GM12878 (cell line): ENCODE measurements at regions not wholly inside any gene's neighbourhood (a gene's known extent, or its start where the extent isn't known, plus 50 kb on each side); places are given as distances from the start of the nearest gene placed in this dataset.

Experiments used
- ATAC-seq: fragments of 200-7000 bp; cut with Tn5 transposase; 3 replicates; pipeline ENCODE4 v1.9.1; 2020; ENCODE audit warnings: mild to moderate bottlenecking, moderate library complexity
- BruUV-seq: library from RNA; stranded (reverse); fragments of 400-500 nt; replicated peaks from 2 replicates; lab custom pipeline; 2021; lab: Mats Ljungman, UMichigan
- CTCF ChIA-PET: fragments of 300-600 bp; sonication (Branson Sonifier 250); formaldehyde crosslinking; extraction: SDS; loops from one replicate; lab custom pipeline; 2021; ENCODE audit warnings: inconsistent platforms; lab: Yijun Ruan, JAX
- POLR2A ChIA-PET: fragments of 350-600 bp; formaldehyde crosslinking; extraction: SDS; loops from one replicate; lab custom pipeline; 2021; ENCODE audit warnings: inconsistent platforms; lab: Charles Lee
- RAD21 ChIA-PET: fragments of 300-600 bp; sonication (Branson Sonifier 250); formaldehyde crosslinking; loops from one replicate; lab custom pipeline; 2023; ENCODE audit warnings: antibody characterized with exemption; ENCODE audit not compliant: unreplicated experiment; lab: Charles Lee
- SMC1A ChIA-PET: fragments of 300-600 bp; sonication (Branson Sonifier 250); formaldehyde crosslinking; loops from one replicate; lab custom pipeline; 2023; ENCODE audit not compliant: unreplicated experiment, uncharacterized antibody; lab: Charles Lee
- DNase-seq: peaks from one replicate; pipeline ENCODE4 v3.0.0-alpha.2; 2011; ENCODE audit warnings: low read depth, low spot score
- FAIRE-seq: peaks from 3 replicates; lab custom pipeline; 2011; peaks lifted over from hg19 to GRCh38; lab: Jason Lieb, UNC
- H2AFZ ChIP-seq: 2 replicates; pipeline ENCODE4 v1.6.0; 2011; ENCODE audit warnings: low read depth, low read length, control low read depth; ENCODE audit not compliant: control insufficient read depth
- H3K27ac ChIP-seq: 2 replicates; pipeline ENCODE4 v1.5.1; 2011; ENCODE audit warnings: control low read depth; ENCODE audit not compliant: control insufficient read depth, insufficient read depth
- H3K27me3 ChIP-seq, 2 experiments: replicated peaks in 1 of 2; 2 replicates each; pipeline versions ENCODE4 v1.6.0 to v1.6.1; 2011; ENCODE audit warnings: low read length in 1 of 2; ENCODE audit not compliant: control insufficient read depth in 2 of 2, insufficient read depth in 2 of 2
- H3K36me3 ChIP-seq, 2 experiments: 2 replicates each; pipeline ENCODE4 v1.5.1; 2011; ENCODE audit warnings: low read length in 1 of 2; ENCODE audit not compliant: control insufficient read depth in 2 of 2, insufficient read depth in 2 of 2
- H3K4me1 ChIP-seq: 2 replicates; pipeline ENCODE4 v1.6.1; 2011; ENCODE audit warnings: mild to moderate bottlenecking, low read length, moderate library complexity, mixed read lengths; ENCODE audit not compliant: control insufficient read depth, insufficient read depth
- H3K4me2 ChIP-seq: 2 replicates; pipeline ENCODE4 v1.6.0; 2011; ENCODE audit warnings: control low read depth; ENCODE audit not compliant: control insufficient read depth, insufficient read depth
- H3K4me3 ChIP-seq: fragments of 200-600 bp; sonication (generic); 2 replicates; pipeline ENCODE4 v1.5.1; 2016
- H3K79me2 ChIP-seq: 2 replicates; pipeline ENCODE4 v1.6.0; 2011; ENCODE audit warnings: low read length; ENCODE audit not compliant: control insufficient read depth, insufficient read depth
- H3K9ac ChIP-seq: 2 replicates; pipeline ENCODE4 v1.8.0; 2011; ENCODE audit warnings: low read length, control low read depth, mixed read lengths; ENCODE audit not compliant: control insufficient read depth, insufficient read depth
- H3K9me3 ChIP-seq: replicated peaks from 3 replicates; pipeline ENCODE4 v1.5.1; 2011; ENCODE audit warnings: mild to moderate bottlenecking, low read length; ENCODE audit not compliant: control insufficient read depth, insufficient read depth
- H4K20me1 ChIP-seq: 2 replicates; pipeline ENCODE4 v1.6.0; 2011; ENCODE audit not compliant: control insufficient read depth, insufficient read depth
- BRCA1 ChIP-seq: IDR thresholded peaks from 2 replicates; pipeline ENCODE4 v1.6.1; 2011; ENCODE audit warnings: low read depth, low read length, improper control_type of control experiment
- CBX5 ChIP-seq: sonication (generic); IDR thresholded peaks from 2 replicates; pipeline ENCODE4 v1.6.1; 2016; ENCODE audit warnings: low read depth, moderate library complexity, mild to moderate bottlenecking, inconsistent platforms
- EED ChIP-seq: sonication (generic); IDR thresholded peaks from 2 replicates; pipeline ENCODE4 v1.6.1; 2016; ENCODE audit warnings: antibody characterized with exemption, low read depth
- FOXK2 ChIP-seq: fragments of 450-650 bp; IDR thresholded peaks from 2 replicates; pipeline ENCODE4 v1.6.1; 2017; ENCODE audit warnings: mild to moderate bottlenecking, moderate library complexity
- HCFC1 ChIP-seq: fragments of 150-350 bp; IDR thresholded peaks from 2 replicates; pipeline ENCODE4 v1.6.1; 2014; ENCODE audit warnings: low read length
- IRF4 ChIP-seq: IDR thresholded peaks from 2 replicates; pipeline ENCODE4 v1.6.1; 2011; ENCODE audit warnings: low read depth, low read length
- MTA2 ChIP-seq: fragments of 450-650 bp; IDR thresholded peaks from 2 replicates; pipeline ENCODE4 v1.6.1; 2016; ENCODE audit warnings: low read depth, mild to moderate bottlenecking, moderate library complexity
- NRF1 ChIP-seq: conservative IDR thresholded peaks from 2 replicates; pipeline ENCODE4 v1.6.1; 2011; ENCODE audit warnings: mild to moderate bottlenecking, low read depth, low read length, improper control_type of control experiment
- RFX5 ChIP-seq: IDR thresholded peaks from 2 replicates; pipeline ENCODE4 v1.6.1; 2011; ENCODE audit warnings: low read depth, low read length, improper control_type of control experiment
- SIN3A ChIP-seq: IDR thresholded peaks from 2 replicates; pipeline ENCODE4 v1.6.1; 2012; ENCODE audit warnings: low read depth, low read length, improper control_type of control experiment
- SMARCA5 ChIP-seq: fragments of 450-650 bp; IDR thresholded peaks from 2 replicates; pipeline ENCODE4 v1.6.1; 2017; ENCODE audit warnings: mild to moderate bottlenecking
- SMC3 ChIP-seq: IDR thresholded peaks from 2 replicates; pipeline ENCODE4 v1.6.1; 2011; ENCODE audit warnings: low read length, improper control_type of control experiment, borderline replicate concordance
- STAT3 ChIP-seq: IDR thresholded peaks from 2 replicates; pipeline ENCODE4 v1.6.1; 2011; ENCODE audit warnings: low read depth, low read length, improper control_type of control experiment
- TCF3 ChIP-seq: IDR thresholded peaks from 2 replicates; pipeline ENCODE4 v1.6.1; 2012; ENCODE audit warnings: low read depth, mild to moderate bottlenecking, low read length, borderline replicate concordance; ENCODE audit not compliant: insufficient read depth
- in situ Hi-C: fragments of 300-500 bp; cut with MboI; formaldehyde crosslinking; loops from 9 replicates; pipeline ENCODE4 v1.14.3; 2018; ENCODE audit warnings: mixed read lengths
- intact Hi-C: fragments of 100-400 bp; cut with micrococcal nuclease; formaldehyde crosslinking; loops from one replicate; pipeline ENCODE4 v1.14.2; 2022; ENCODE audit not compliant: unreplicated experiment
- TF ChIP-seq, protein P1 (sequence below): fragments of 450-650 bp; IDR thresholded peaks from 2 replicates; pipeline ENCODE4 v1.6.1; 2017; ENCODE audit warnings: low read depth, mild to moderate bottlenecking, moderate library complexity
- TF ChIP-seq, protein P2 (sequence below): fragments of 150-350 bp; IDR thresholded peaks from 2 replicates; pipeline ENCODE4 v1.6.1; 2014; ENCODE audit warnings: mild to moderate bottlenecking, low read depth, low read length
- TF ChIP-seq, protein P3 (sequence below): fragments of 450-650 bp; IDR thresholded peaks from 2 replicates; pipeline ENCODE4 v1.6.1; 2018; ENCODE audit warnings: mild to moderate bottlenecking, low read depth, moderate library complexity; ENCODE audit not compliant: partially characterized antibody
- TF ChIP-seq, protein P4 (sequence below): fragments of 450-650 bp; formaldehyde crosslinking; IDR thresholded peaks from 2 replicates; pipeline ENCODE4 v1.4.0; 2020; ENCODE audit warnings: mild to moderate bottlenecking, moderate library complexity

DNA sequence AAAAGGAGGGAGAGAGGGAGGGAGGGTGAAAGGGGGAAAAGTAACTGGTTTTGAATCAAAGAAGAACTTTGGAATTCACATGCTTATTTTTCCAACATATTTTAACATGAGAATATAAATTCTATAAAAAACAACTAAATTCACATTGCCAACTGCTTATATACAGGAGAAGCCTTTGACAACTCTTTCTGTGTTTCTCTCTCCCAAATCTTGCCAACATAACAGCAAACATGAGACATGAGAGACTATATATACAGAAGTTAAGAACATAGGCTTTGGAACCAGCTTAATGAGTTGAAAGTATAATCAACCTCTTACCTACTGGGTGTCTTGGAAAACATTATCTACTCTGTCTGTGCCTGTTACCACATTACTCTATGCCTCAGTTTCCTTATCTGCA, 493.3 kb downstream of the RFC3 start:
- H3K9me3 ChIP-seq, result no peaks in the 10 kb centered on the region
- H3K4me3 ChIP-seq, result no peak overlapping the region
- DNase-seq (no peak), FAIRE-seq (no peak), ATAC-seq (no peak)
- ChIA-PET POLR2A (no interaction called here), SMC1A (no interaction called here), RAD21 (no interaction called here), CTCF (no interaction called here)
- no peaks in the 10 kb centered on the region for H3K36me3 ChIP-seq
- H3K27ac ChIP-seq, result no peak overlapping the region
- no TSS peak for BruUV-seq
- no peaks in the 10 kb centered on the region for H4K20me1 ChIP-seq
- in situ Hi-C loops, result no loop called here
- intact Hi-C loops, result no loop called here
- no peaks in the 10 kb centered on the region for H3K79me2 ChIP-seq
- H3K4me1 ChIP-seq, result no peaks in the 10 kb centered on the region
- TF ChIP-seq, protein P1, sequence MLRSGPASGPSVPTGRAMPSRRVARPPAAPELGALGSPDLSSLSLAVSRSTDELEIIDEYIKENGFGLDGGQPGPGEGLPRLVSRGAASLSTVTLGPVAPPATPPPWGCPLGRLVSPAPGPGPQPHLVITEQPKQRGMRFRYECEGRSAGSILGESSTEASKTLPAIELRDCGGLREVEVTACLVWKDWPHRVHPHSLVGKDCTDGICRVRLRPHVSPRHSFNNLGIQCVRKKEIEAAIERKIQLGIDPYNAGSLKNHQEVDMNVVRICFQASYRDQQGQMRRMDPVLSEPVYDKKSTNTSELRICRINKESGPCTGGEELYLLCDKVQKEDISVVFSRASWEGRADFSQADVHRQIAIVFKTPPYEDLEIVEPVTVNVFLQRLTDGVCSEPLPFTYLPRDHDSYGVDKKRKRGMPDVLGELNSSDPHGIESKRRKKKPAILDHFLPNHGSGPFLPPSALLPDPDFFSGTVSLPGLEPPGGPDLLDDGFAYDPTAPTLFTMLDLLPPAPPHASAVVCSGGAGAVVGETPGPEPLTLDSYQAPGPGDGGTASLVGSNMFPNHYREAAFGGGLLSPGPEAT, result no peak
- TF ChIP-seq, protein P2, sequence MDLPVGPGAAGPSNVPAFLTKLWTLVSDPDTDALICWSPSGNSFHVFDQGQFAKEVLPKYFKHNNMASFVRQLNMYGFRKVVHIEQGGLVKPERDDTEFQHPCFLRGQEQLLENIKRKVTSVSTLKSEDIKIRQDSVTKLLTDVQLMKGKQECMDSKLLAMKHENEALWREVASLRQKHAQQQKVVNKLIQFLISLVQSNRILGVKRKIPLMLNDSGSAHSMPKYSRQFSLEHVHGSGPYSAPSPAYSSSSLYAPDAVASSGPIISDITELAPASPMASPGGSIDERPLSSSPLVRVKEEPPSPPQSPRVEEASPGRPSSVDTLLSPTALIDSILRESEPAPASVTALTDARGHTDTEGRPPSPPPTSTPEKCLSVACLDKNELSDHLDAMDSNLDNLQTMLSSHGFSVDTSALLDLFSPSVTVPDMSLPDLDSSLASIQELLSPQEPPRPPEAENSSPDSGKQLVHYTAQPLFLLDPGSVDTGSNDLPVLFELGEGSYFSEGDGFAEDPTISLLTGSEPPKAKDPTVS, result no peak
- TF ChIP-seq CBX5, result no peak
- TF ChIP-seq FOXK2, result no peak
- TF ChIP-seq, protein P3, sequence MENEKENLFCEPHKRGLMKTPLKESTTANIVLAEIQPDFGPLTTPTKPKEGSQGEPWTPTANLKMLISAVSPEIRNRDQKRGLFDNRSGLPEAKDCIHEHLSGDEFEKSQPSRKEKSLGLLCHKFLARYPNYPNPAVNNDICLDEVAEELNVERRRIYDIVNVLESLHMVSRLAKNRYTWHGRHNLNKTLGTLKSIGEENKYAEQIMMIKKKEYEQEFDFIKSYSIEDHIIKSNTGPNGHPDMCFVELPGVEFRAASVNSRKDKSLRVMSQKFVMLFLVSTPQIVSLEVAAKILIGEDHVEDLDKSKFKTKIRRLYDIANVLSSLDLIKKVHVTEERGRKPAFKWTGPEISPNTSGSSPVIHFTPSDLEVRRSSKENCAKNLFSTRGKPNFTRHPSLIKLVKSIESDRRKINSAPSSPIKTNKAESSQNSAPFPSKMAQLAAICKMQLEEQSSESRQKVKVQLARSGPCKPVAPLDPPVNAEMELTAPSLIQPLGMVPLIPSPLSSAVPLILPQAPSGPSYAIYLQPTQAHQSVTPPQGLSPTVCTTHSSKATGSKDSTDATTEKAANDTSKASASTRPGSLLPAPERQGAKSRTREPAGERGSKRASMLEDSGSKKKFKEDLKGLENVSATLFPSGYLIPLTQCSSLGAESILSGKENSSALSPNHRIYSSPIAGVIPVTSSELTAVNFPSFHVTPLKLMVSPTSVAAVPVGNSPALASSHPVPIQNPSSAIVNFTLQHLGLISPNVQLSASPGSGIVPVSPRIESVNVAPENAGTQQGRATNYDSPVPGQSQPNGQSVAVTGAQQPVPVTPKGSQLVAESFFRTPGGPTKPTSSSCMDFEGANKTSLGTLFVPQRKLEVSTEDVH, result no peak
- TF ChIP-seq SMARCA5, result no peak
- TF ChIP-seq MTA2, result no peak
- TF ChIP-seq SMC3, result no peak
- no peak for TF ChIP-seq SIN3A
- TF ChIP-seq RFX5, result no peak
- no peak for TF ChIP-seq STAT3
- TF ChIP-seq, protein P4, sequence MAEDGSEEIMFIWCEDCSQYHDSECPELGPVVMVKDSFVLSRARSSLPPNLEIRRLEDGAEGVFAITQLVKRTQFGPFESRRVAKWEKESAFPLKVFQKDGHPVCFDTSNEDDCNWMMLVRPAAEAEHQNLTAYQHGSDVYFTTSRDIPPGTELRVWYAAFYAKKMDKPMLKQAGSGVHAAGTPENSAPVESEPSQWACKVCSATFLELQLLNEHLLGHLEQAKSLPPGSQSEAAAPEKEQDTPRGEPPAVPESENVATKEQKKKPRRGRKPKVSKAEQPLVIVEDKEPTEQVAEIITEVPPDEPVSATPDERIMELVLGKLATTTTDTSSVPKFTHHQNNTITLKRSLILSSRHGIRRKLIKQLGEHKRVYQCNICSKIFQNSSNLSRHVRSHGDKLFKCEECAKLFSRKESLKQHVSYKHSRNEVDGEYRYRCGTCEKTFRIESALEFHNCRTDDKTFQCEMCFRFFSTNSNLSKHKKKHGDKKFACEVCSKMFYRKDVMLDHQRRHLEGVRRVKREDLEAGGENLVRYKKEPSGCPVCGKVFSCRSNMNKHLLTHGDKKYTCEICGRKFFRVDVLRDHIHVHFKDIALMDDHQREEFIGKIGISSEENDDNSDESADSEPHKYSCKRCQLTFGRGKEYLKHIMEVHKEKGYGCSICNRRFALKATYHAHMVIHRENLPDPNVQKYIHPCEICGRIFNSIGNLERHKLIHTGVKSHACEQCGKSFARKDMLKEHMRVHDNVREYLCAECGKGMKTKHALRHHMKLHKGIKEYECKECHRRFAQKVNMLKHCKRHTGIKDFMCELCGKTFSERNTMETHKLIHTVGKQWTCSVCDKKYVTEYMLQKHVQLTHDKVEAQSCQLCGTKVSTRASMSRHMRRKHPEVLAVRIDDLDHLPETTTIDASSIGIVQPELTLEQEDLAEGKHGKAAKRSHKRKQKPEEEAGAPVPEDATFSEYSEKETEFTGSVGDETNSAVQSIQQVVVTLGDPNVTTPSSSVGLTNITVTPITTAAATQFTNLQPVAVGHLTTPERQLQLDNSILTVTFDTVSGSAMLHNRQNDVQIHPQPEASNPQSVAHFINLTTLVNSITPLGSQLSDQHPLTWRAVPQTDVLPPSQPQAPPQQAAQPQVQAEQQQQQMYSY (CRISPR knock-in tag), result no peak
- no peak for TF ChIP-seq NRF1
- TF ChIP-seq EED, result no peak
- no peak for TF ChIP-seq BRCA1
- no peak for TF ChIP-seq IRF4
- TF ChIP-seq HCFC1, result no peak
- no peak for TF ChIP-seq TCF3
- H2AFZ ChIP-seq, result no peak overlapping the region
- H3K4me2 ChIP-seq, result no peak overlapping the region
- no peaks in the 10 kb centered on the region for H3K27me3 ChIP-seq
- no peak overlapping the region for H3K9ac ChIP-seq
